PFSK-1 (cell line): ENCODE measurements at regions not wholly inside any gene's neighbourhood (a gene's known extent, or its start where the extent isn't known, plus 50 kb on each side); places are given as distances from the start of the nearest gene placed in this dataset.

Experiments
- FOXP2 ChIP-seq: optimal IDR thresholded peaks from 2 replicates; pipeline ENCODE3; 2011; ENCODE audit warnings: borderline replicate concordance, control low read depth, inconsistent platforms; ENCODE audit not compliant: insufficient read depth; ENCODE audit errors: extremely low read length, extremely low read depth
- POLR2AphosphoS5 ChIP-seq: IDR thresholded peaks from 2 replicates; pipeline ENCODE4 v1.6.1; 2012; ENCODE audit warnings: low read depth, mild to moderate bottlenecking, control low read depth, low read length, moderate library complexity
- REST ChIP-seq, 2 experiments: IDR thresholded peaks; 2 replicates each; pipeline versions ENCODE4 v1.6.1 to v1.8.0; 2011 to 2012; ENCODE audit warnings: low read depth in 2 of 2, low read length in 2 of 2, control low read depth in 1 of 2, inconsistent platforms in 1 of 2, mild to moderate bottlenecking in 1 of 2, moderate library complexity in 1 of 2; ENCODE audit not compliant: insufficient read depth in 1 of 2
- SIN3A ChIP-seq: IDR thresholded peaks from 2 replicates; pipeline ENCODE4 v1.6.1; 2012; ENCODE audit warnings: mild to moderate bottlenecking, low read length, moderate library complexity, borderline replicate concordance; ENCODE audit not compliant: insufficient read depth
- TAF1 ChIP-seq: IDR thresholded peaks from 2 replicates; pipeline ENCODE4 v1.6.1; 2012; ENCODE audit warnings: low read length, control low read depth, borderline replicate concordance; ENCODE audit not compliant: insufficient read depth

- no peak for TF ChIP-seq FOXP2
- no peak for TF ChIP-seq TAF1
- TF ChIP-seq POLR2AphosphoS5: no peak
- TF ChIP-seq REST (IDR thresholded peaks at IDR 0.05; ENCODE audit: insufficient read depth in 1 of 2, low read depth in 2 of 2, low read length in 2 of 2): no peak
- no peak for TF ChIP-seq SIN3A
These were observed 124.8 kb upstream of the KLF12 start for GRCh38 chr13:74258961-74259360.

- no peak for TF ChIP-seq TAF1
- TF ChIP-seq POLR2AphosphoS5: no peak
- no peak for TF ChIP-seq REST (IDR thresholded peaks at IDR 0.05; ENCODE audit: insufficient read depth in 1 of 2, low read depth in 2 of 2, low read length in 2 of 2)
- no peak for TF ChIP-seq SIN3A
- no peak for TF ChIP-seq FOXP2
These were observed 122.8 kb upstream of the KLF12 start for GRCh38 chr13:74256969-74257368.

- TF ChIP-seq TAF1 (no peak), POLR2AphosphoS5 (no peak), REST (IDR thresholded peaks at IDR 0.05; ENCODE audit: insufficient read depth in 1 of 2, low read depth in 2 of 2, low read length in 2 of 2) (no peak), SIN3A (no peak), FOXP2 (no peak)
These were observed 119.0 kb upstream of the KLF12 start for GRCh38 chr13:74253161-74253560.

GRCh38 chr13:74251778-74252519, 117.7 kb upstream of the KLF12 start:
- TF ChIP-seq SIN3A (no peak), FOXP2 (no peak), REST (IDR thresholded peaks at IDR 0.05; ENCODE audit: insufficient read depth in 1 of 2, low read depth in 2 of 2, low read length in 2 of 2) (no peak), POLR2AphosphoS5 (no peak), TAF1 (no peak)
